Body of pancreas (tissue), 4 donors: ENCODE measurements at regions not wholly inside any gene's neighbourhood (a gene's known extent, or its start where the extent isn't known, plus 50 kb on each side); places are given as distances from the start of the nearest gene placed in this dataset.

ENCODE experiments used
- ATAC-seq: fragments of 150-250 bp; one replicate; pipeline ENCODE4 v1.9.1; 2016
- DNase-seq, 4 donors: peaks; one replicate each; pipeline ENCODE4 v3.0.0-alpha.2; 2019
- H3K27ac ChIP-seq, 4 donors: fragments of 200-600 bp; sonication (generic); 1 replicate in 3 of 4; 2 replicates in 1 of 4; pipeline versions ENCODE4 v1.5.1 to v1.6.1; 2016 to 2019; ENCODE audit warnings: mild to moderate bottlenecking in 1 of 4, mixed read lengths in 1 of 4, moderate library complexity in 1 of 4
- H3K27me3 ChIP-seq, 2 donors: fragments of 200-600 bp; sonication (generic); one replicate each; pipeline ENCODE4 v1.6.0; 2016; ENCODE audit warnings: mild to moderate bottlenecking in 1 of 2
- H3K36me3 ChIP-seq, 2 donors: fragments of 200-600 bp; sonication (generic); replicated peaks in 1 of 2; 2 replicates each; pipeline ENCODE4 v1.5.1; 2016; ENCODE audit warnings: low read depth in 2 of 2; ENCODE audit not compliant: insufficient read depth in 1 of 2
- H3K4me1 ChIP-seq: fragments of 200-600 bp; sonication (generic); one replicate; pipeline ENCODE4 v1.6.0; 2016
- H3K4me3 ChIP-seq, 2 donors: fragments of 200-600 bp; sonication (generic); 1 replicate in 1 of 2; 2 replicates in 1 of 2; pipeline ENCODE4 v1.5.1; 2016 to 2019
- H3K9me3 ChIP-seq, 3 donors: fragments of 200-600 bp; sonication (generic); 1 replicate in 2 of 3; 2 replicates in 1 of 3; pipeline ENCODE4 v1.5.1; 2016
- POLR2A ChIP-seq, 3 donors: fragments of 450-650 bp; IDR thresholded peaks; one replicate each; pipeline ENCODE4 v1.6.1; 2016; ENCODE audit warnings: antibody characterized with exemption in 3 of 3, mild to moderate bottlenecking in 2 of 3
- WGBS, 2 donors: methylation state at CpG; one replicate each; pipeline ENCODE4 v1.1.5; 2017; 5-methylcytosine and 5-hydroxymethylcytosine counted together
- intact Hi-C: fragments of 100-400 bp; cut with DNase I; formaldehyde crosslinking; loops from one replicate; pipeline ENCODE4 v1.15.1; 2023
- TF ChIP-seq, protein P1 (sequence below), 7 experiments: fragments of 450-650 bp in 4 of 7; fragments of 200-600 bp in 3 of 7; sonication (generic) in 3 of 7; IDR thresholded peaks; one replicate each; pipeline ENCODE4 v1.5.1; 2016 to 2019; ENCODE audit warnings: antibody characterized with exemption in 7 of 7

DNA sequence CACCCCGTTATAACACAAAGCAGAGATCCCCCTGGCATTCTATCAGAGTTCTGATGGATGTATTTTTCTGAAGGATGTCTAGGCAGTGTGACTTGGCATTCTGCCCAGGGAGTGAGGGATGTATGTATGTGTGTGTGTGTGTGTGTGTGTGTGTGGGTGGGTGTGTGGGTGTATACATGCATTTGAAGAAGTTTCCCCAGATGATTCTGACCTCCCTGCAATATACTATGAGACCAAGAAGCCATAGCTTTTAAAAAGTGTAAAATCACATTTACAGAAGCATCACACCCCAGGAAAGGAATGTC, 59.7 kb upstream of the NAP1L1 start:
- 22 to 26% methylated on average over 1 of the region's 1 CpG for WGBS, 2 donors
- peak in 3 of 4 donors; percentile 9 to 32 (median 14) for DNase-seq

DNA sequence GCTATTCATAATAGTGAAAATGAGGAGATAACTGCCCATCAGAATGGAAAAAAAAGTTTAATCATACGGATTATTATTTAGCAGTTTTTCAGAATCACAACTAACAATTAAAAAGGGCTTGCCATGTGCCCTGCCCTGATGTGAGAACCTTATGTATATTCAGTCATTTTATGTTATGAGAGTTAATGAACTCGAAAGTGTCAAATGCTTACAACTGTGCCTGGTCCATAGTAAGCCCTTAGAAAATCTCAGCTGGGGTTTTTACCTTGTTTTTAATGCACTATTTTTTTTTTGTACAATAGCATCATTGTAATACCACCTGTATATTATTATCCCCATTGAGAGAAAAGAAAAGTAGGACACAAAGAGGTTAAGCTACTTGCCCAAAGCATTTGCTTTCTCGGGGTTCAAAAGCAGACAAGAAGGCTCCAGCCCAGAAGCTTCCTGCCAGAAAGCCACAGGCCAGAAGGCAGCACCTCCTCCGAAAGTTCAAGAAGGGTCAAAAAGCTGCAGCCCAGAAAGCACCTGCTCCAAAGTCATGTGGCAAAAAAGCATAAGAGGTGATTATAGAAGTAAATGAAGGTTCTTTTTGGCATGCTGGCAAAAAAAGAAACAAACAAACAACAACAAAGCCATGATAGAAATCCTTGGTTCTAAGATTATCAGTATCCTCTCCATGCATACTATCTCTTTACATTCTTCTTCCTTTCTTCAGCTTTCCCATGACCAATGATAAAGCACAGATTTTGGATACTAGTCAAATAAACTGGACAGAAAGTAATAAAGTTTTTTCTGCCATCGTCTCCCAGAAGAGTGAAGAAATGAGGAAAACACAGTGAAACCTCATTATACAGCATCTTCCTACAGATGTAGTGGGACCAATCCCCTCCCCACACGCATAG, 59.1 kb upstream of the NAP1L1 start:
- TF ChIP-seq, protein P1, sequence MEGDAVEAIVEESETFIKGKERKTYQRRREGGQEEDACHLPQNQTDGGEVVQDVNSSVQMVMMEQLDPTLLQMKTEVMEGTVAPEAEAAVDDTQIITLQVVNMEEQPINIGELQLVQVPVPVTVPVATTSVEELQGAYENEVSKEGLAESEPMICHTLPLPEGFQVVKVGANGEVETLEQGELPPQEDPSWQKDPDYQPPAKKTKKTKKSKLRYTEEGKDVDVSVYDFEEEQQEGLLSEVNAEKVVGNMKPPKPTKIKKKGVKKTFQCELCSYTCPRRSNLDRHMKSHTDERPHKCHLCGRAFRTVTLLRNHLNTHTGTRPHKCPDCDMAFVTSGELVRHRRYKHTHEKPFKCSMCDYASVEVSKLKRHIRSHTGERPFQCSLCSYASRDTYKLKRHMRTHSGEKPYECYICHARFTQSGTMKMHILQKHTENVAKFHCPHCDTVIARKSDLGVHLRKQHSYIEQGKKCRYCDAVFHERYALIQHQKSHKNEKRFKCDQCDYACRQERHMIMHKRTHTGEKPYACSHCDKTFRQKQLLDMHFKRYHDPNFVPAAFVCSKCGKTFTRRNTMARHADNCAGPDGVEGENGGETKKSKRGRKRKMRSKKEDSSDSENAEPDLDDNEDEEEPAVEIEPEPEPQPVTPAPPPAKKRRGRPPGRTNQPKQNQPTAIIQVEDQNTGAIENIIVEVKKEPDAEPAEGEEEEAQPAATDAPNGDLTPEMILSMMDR (IDR thresholded peaks at IDR 0.05): no peak
- TF ChIP-seq POLR2A (IDR thresholded peaks at IDR 0.05): no peak

More for the DNA sequence above, 59.7 kb upstream of the NAP1L1 start:
- no peaks in the 10 kb centered on the region for H3K4me1 ChIP-seq
- no peak overlapping the region for H3K27ac ChIP-seq
- H3K36me3 ChIP-seq: no peaks in the 10 kb centered on the region
- H3K27me3 ChIP-seq: no peaks in the 10 kb centered on the region
- no peak for TF ChIP-seq POLR2A (IDR thresholded peaks at IDR 0.05)
- TF ChIP-seq, protein P1 (IDR thresholded peaks at IDR 0.05): no peak
- no peaks in the 10 kb centered on the region for H3K9me3 ChIP-seq
- ATAC-seq: no peak
- intact Hi-C loops: no loop called here
- no peak overlapping the region for H3K4me3 ChIP-seq

DNA sequence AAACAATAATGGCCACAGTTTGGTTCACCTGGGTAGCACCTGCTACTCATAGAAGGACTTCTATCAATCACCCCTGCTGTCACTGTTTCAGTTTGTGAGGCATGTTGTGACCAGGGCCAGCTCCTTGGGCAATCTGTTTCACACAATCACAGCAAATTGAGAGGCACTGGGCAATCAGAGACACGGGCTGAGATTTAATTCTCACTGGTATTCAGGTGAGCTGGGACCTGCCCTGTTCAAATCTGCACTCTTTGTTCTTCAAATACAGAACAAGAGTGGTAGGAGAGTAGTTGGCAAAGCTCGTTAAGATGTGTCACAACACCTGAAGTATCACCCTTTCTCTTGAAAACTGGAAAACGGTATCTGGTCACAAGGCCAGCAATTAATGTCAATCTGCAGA, 57.8 kb upstream of the NAP1L1 start:
- ATAC-seq (no peak), DNase-seq (no peak)
- H3K27me3 ChIP-seq: no peaks in the 10 kb centered on the region
- no peaks in the 10 kb centered on the region for H3K4me1 ChIP-seq
- H3K9me3 ChIP-seq: no peaks in the 10 kb centered on the region
- no peak overlapping the region for H3K4me3 ChIP-seq
- intact Hi-C loops: no loop called here
- H3K27ac ChIP-seq: no peak overlapping the region
- TF ChIP-seq, protein P1 (IDR thresholded peaks at IDR 0.05): no peak
- TF ChIP-seq POLR2A (IDR thresholded peaks at IDR 0.05): no peak
- WGBS, 2 donors: 49 to 53% methylated on average over 3 of the region's 3 CpGs
- H3K36me3 ChIP-seq: no peaks in the 10 kb centered on the region

More for the DNA sequence above, 59.1 kb upstream of the NAP1L1 start:
- DNase-seq (no peak), ATAC-seq (no peak)
- no peaks in the 10 kb centered on the region for H3K4me1 ChIP-seq
- H3K9me3 ChIP-seq: no peaks in the 10 kb centered on the region
- H3K27ac ChIP-seq: no peak overlapping the region
- H3K27me3 ChIP-seq: no peaks in the 10 kb centered on the region
- no peaks in the 10 kb centered on the region for H3K36me3 ChIP-seq
- H3K4me3 ChIP-seq: no peak overlapping the region
- 41 to 47% methylated on average over 6 of the region's 6 CpGs for WGBS, 2 donors
- intact Hi-C loops: no loop called here

DNA sequence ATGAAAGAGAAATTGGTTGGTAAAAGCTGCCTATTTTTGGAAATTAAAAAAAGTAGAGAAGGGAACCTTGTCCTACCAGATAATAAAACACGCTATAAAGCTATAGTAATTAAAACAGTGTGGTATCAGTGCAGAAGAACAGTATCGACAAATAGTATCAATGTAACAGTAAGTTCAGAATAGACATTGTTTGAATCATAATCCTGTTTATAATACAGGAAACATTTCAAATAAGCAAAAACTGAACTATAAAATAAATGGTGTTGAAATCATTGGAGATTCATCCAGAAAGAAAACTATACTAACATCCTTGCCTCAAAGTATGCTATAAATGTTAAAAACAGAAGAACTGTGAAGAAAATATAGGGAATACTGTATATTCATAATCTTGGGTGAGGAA, 54.2 kb upstream of the NAP1L1 start:
- Histone ChIP-seq H3K27me3 (no peaks in the 10 kb centered on the region), H3K27ac (no peak overlapping the region), H3K9me3 (no peaks in the 10 kb centered on the region), H3K4me1 (no peaks in the 10 kb centered on the region), H3K4me3 (no peak overlapping the region), H3K36me3 (no peaks in the 10 kb centered on the region)
- 63 to 93% methylated on average over 2 of the region's 2 CpGs for WGBS, 2 donors
- TF ChIP-seq POLR2A (IDR thresholded peaks at IDR 0.05): no peak
- TF ChIP-seq, protein P1 (IDR thresholded peaks at IDR 0.05): no peak
- ATAC-seq (no peak), DNase-seq (no peak)
- intact Hi-C loops: no loop called here

DNA sequence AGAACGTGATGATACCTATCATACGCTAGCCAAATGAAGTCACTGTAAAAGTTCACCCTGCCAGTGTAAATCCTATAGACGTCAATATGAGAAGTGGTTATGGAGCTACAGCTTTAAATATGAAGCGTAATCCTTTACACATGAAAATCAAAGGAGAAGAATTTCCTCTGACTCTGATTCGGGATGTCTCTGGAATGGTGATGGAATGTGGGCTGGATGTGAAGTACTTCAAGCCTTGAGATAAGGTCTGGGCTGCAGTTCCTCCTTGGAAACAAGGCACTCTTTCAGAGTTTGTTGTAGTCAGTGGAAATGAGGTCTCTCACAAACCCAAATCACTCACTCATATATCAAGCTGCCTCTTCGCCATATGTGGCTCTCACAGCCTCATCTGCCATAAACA, 53.1 kb upstream of the NAP1L1 start:
- H3K27ac ChIP-seq: no peak overlapping the region
- DNase-seq (no peak), ATAC-seq (no peak)
- H3K27me3 ChIP-seq: no peaks in the 10 kb centered on the region
- TF ChIP-seq, protein P1 (IDR thresholded peaks at IDR 0.05): no peak
- TF ChIP-seq POLR2A (IDR thresholded peaks at IDR 0.05): no peak
- intact Hi-C loops: no loop called here
- no peak overlapping the region for H3K4me3 ChIP-seq
- H3K9me3 ChIP-seq: no peaks in the 10 kb centered on the region
- 59 to 74% methylated on average over 6 of the region's 6 CpGs for WGBS, 2 donors
- H3K36me3 ChIP-seq: no peaks in the 10 kb centered on the region
- no peaks in the 10 kb centered on the region for H3K4me1 ChIP-seq
